ENCODE measurements at regions not wholly inside any gene's neighbourhood (a gene's known extent, or its start where the extent isn't known, plus 50 kb on each side); places are given as distances from the start of the nearest gene placed in this dataset.
"Not testable (repeated sequence)": the region's sequence is repeated elsewhere in the genome, so short reads cannot be mapped to it uniquely, and the experiment has no call there.

GRCh38 chr1:91603409-91603808 lies 102.8 kb downstream of the CDC7 start:
- DNase-seq: no peak
- in situ Hi-C loops (cut with MboI; ENCODE audit: low pct_unique_long_range_greater_than_20kb, low sequenced_read_pairs): no loop called here

GRCh38 chr1:91604632-91605031 lies 104.0 kb downstream of the CDC7 start:
- in situ Hi-C loops (cut with MboI; ENCODE audit: low pct_unique_long_range_greater_than_20kb, low sequenced_read_pairs): no loop called here
- no peak for DNase-seq

GRCh38 chr1:91605566-91605965 lies 104.9 kb downstream of the CDC7 start:
- in situ Hi-C loops (cut with MboI; ENCODE audit: low pct_unique_long_range_greater_than_20kb, low sequenced_read_pairs): no loop called here

GRCh38 chr1:91606546-91607078 lies 106.0 kb downstream of the CDC7 start:
- in situ Hi-C loops (cut with MboI; ENCODE audit: low pct_unique_long_range_greater_than_20kb, low sequenced_read_pairs): no loop called here
- no peak for DNase-seq

More at GRCh38 chr1:91605566-91605965, 104.9 kb downstream of the CDC7 start:
- no peak for DNase-seq

- DNase-seq; in situ Hi-C loops (cut with MboI; ENCODE audit: low pct_unique_long_range_greater_than_20kb, low sequenced_read_pairs): not testable (repeated sequence)
These were observed 107.0 kb downstream of the CDC7 start for GRCh38 chr1:91607686-91608085.

GRCh38 chr1:91608876-91609275 lies 108.2 kb downstream of the CDC7 start:
- in situ Hi-C loops (cut with MboI; ENCODE audit: low pct_unique_long_range_greater_than_20kb, low sequenced_read_pairs): no loop called here
- no peak for DNase-seq

- in situ Hi-C loops (cut with MboI; ENCODE audit: low pct_unique_long_range_greater_than_20kb, low sequenced_read_pairs): no loop called here
These were observed 108.9 kb downstream of the CDC7 start for GRCh38 chr1:91609551-91609950.

GRCh38 chr1:91610102-91610501 lies 109.5 kb downstream of the CDC7 start:
- in situ Hi-C loops (cut with MboI; ENCODE audit: low pct_unique_long_range_greater_than_20kb, low sequenced_read_pairs): no loop called here
- no peak for DNase-seq

More at GRCh38 chr1:91609551-91609950, 108.9 kb downstream of the CDC7 start:
- no peak for DNase-seq

GRCh38 chr1:91610789-91611188 lies 110.1 kb downstream of the CDC7 start:
- DNase-seq: no peak
- in situ Hi-C loops (cut with MboI; ENCODE audit: low pct_unique_long_range_greater_than_20kb, low sequenced_read_pairs): no loop called here

GRCh38 chr1:91611483-91611917 lies 110.8 kb downstream of the CDC7 start:
- in situ Hi-C loops (cut with MboI; ENCODE audit: low pct_unique_long_range_greater_than_20kb, low sequenced_read_pairs): no loop called here
- DNase-seq: no peak

GRCh38 chr1:91613595-91613994 lies 112.9 kb downstream of the CDC7 start:
- in situ Hi-C loops (cut with MboI; ENCODE audit: low pct_unique_long_range_greater_than_20kb, low sequenced_read_pairs): no loop called here
- no peak for DNase-seq

- in situ Hi-C loops (cut with MboI; ENCODE audit: low pct_unique_long_range_greater_than_20kb, low sequenced_read_pairs): no loop called here
- no peak for DNase-seq
These were observed 116.1 kb downstream of the CDC7 start for GRCh38 chr1:91616712-91617111.

- DNase-seq: no peak
- in situ Hi-C loops (cut with MboI; ENCODE audit: low pct_unique_long_range_greater_than_20kb, low sequenced_read_pairs): no loop called here
These were observed 116.7 kb downstream of the CDC7 start for GRCh38 chr1:91617285-91617765.

GRCh38 chr1:91619881-91620280 lies 119.2 kb downstream of the CDC7 start:
- in situ Hi-C loops (cut with MboI; ENCODE audit: low pct_unique_long_range_greater_than_20kb, low sequenced_read_pairs): no loop called here
- DNase-seq: no peak

- in situ Hi-C loops (cut with MboI; ENCODE audit: low pct_unique_long_range_greater_than_20kb, low sequenced_read_pairs): no loop called here
- DNase-seq: no peak
These were observed 120.7 kb downstream of the CDC7 start for GRCh38 chr1:91621360-91621759.

- DNase-seq: no peak
- in situ Hi-C loops (cut with MboI; ENCODE audit: low pct_unique_long_range_greater_than_20kb, low sequenced_read_pairs): no loop called here
These were observed 121.3 kb downstream of the CDC7 start for GRCh38 chr1:91621907-91622306.

- in situ Hi-C loops (cut with MboI; ENCODE audit: low pct_unique_long_range_greater_than_20kb, low sequenced_read_pairs): no loop called here
- DNase-seq: no peak
These were observed 122.0 kb downstream of the CDC7 start for GRCh38 chr1:91622616-91623015.

- in situ Hi-C loops (cut with MboI; ENCODE audit: low pct_unique_long_range_greater_than_20kb, low sequenced_read_pairs): no loop called here
- no peak for DNase-seq
These were observed 122.4 kb downstream of the CDC7 start for GRCh38 chr1:91623020-91623419.

GRCh38 chr1:91624331-91624730 lies 123.7 kb downstream of the CDC7 start:
- DNase-seq: no peak
- in situ Hi-C loops (cut with MboI; ENCODE audit: low pct_unique_long_range_greater_than_20kb, low sequenced_read_pairs): no loop called here
